ENCODE measurements at regions not wholly inside any gene's neighbourhood (a gene's known extent, or its start where the extent isn't known, plus 50 kb on each side); places are given as distances from the start of the nearest gene placed in this dataset.

- TF ChIP-seq SREBF2 (IDR thresholded peaks at IDR 0.05; ENCODE audit: low read length) (no peak), ESRRA (IDR thresholded peaks at IDR 0.05; ENCODE audit: low read length) (no peak), POLR2AphosphoS5 (IDR thresholded peaks at IDR 0.05; ENCODE audit: low read length) (no peak), HDAC2 (IDR thresholded peaks at IDR 0.05) (no peak)
Measured at GRCh38 chr5:2901096-2901495, 149.6 kb upstream of the IRX2 start.
